ENCODE measurements at regions not wholly inside any gene's neighbourhood (a gene's known extent, or its start where the extent isn't known, plus 50 kb on each side); places are given as distances from the start of the nearest gene placed in this dataset.

DNA sequence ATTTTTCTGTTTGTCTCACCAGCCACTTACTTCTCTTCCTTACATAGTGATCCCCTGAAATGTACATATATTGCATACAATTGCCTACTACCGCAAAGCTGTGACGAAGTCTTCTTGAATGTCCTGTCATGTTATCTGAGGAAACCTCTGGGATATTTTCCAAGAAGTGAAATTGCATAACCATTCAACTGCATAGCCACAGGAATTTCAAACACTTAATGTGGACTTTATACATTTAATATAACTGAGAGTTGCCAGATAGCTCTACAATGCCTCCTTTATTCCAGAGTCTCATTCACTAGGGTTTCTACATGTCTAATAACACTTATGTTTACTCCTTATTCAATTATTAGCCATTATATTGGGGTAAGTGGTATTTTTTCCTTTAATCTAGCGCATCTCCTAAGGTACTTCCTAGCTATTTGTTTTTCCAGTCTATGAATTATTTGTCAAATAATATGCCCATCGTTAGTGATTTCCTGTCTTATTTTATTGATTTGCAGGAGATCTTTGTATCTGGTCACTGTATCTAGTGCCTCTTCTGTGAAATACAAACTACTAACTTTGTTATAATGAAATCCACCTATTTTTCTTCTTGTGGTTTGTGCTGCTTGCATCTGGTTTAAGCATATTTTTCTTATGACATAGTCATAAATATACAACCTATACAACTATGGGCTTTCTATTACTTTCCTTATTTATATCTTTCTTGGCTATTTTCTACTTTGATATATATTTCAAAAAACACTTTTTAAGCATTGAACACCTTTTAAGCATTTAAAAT lies 69.2 kb upstream of the GRID2 start:
- H3K36me3 ChIP-seq, result no peaks in the 10 kb centered on the region
- peak; percentile 44 for ATAC-seq
- H3K27ac ChIP-seq, result no peak overlapping the region
- no peaks in the 10 kb centered on the region for H3K27me3 ChIP-seq
- H3K4me1 ChIP-seq, result no peaks in the 10 kb centered on the region
- no peaks in the 10 kb centered on the region for H3K9me3 ChIP-seq
- intact Hi-C loops (cut with DNase I), result no loop called here
- H3K4me3 ChIP-seq, result no peak overlapping the region
- DNase-seq, result no peak
- TF ChIP-seq, protein P1, sequence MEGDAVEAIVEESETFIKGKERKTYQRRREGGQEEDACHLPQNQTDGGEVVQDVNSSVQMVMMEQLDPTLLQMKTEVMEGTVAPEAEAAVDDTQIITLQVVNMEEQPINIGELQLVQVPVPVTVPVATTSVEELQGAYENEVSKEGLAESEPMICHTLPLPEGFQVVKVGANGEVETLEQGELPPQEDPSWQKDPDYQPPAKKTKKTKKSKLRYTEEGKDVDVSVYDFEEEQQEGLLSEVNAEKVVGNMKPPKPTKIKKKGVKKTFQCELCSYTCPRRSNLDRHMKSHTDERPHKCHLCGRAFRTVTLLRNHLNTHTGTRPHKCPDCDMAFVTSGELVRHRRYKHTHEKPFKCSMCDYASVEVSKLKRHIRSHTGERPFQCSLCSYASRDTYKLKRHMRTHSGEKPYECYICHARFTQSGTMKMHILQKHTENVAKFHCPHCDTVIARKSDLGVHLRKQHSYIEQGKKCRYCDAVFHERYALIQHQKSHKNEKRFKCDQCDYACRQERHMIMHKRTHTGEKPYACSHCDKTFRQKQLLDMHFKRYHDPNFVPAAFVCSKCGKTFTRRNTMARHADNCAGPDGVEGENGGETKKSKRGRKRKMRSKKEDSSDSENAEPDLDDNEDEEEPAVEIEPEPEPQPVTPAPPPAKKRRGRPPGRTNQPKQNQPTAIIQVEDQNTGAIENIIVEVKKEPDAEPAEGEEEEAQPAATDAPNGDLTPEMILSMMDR (IDR thresholded peaks at IDR 0.05), result no peak

DNA sequence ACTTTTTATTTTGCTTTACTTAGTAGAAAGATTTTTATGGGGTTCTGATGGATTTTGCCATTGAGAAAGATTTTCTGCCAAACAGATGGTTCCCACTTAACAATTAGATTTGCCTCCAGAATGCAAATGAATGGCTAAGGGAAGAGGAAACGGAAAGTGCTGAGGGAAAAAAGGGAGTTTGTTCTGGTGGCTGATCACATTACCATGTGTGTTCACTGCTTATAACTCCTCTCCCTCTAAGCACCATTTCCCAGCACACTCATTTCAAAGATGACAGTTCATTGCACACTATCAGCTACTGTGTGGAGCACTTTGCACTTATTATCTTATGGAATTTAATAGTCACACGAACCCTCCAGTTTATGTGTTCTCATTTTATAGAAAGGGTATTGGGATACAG lies 68.0 kb upstream of the GRID2 start:
- H3K36me3 ChIP-seq, result no peaks in the 10 kb centered on the region
- TF ChIP-seq, protein P1 (IDR thresholded peaks at IDR 0.05), result no peak
- no peak for ATAC-seq
- H3K9me3 ChIP-seq, result no peaks in the 10 kb centered on the region
- no peak for DNase-seq
- H3K27me3 ChIP-seq, result no peaks in the 10 kb centered on the region
- H3K4me1 ChIP-seq, result no peaks in the 10 kb centered on the region
- H3K4me3 ChIP-seq, result no peak overlapping the region
- intact Hi-C loops (cut with DNase I), result no loop called here
- H3K27ac ChIP-seq, result no peak overlapping the region

DNA sequence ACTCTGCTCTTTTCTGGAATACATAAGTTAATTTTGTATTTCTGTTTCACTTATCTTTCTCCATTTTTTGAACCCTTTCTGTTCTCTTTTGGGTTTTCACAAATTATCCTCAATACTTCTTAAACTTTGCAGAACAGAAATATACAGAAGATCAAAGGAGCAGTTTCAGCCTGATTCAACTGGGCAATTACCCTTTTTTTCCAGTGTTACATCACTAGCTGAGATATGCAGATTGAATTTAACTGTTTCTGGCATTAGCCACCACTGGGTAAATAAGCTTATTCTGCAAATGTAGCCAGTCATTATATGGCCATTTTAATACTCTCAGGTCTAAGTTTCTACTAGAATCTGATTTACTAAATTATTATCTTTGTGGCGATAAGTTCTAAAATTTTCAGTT lies 66.9 kb upstream of the GRID2 start:
- H3K27ac ChIP-seq, result no peak overlapping the region
- no peaks in the 10 kb centered on the region for H3K9me3 ChIP-seq
- intact Hi-C loops (cut with DNase I), result no loop called here
- H3K4me3 ChIP-seq, result no peak overlapping the region
- TF ChIP-seq, protein P1 (IDR thresholded peaks at IDR 0.05), result no peak
- no peak for ATAC-seq
- H3K4me1 ChIP-seq, result no peaks in the 10 kb centered on the region
- no peaks in the 10 kb centered on the region for H3K36me3 ChIP-seq
- H3K27me3 ChIP-seq, result no peaks in the 10 kb centered on the region
- DNase-seq, result no peak

DNA sequence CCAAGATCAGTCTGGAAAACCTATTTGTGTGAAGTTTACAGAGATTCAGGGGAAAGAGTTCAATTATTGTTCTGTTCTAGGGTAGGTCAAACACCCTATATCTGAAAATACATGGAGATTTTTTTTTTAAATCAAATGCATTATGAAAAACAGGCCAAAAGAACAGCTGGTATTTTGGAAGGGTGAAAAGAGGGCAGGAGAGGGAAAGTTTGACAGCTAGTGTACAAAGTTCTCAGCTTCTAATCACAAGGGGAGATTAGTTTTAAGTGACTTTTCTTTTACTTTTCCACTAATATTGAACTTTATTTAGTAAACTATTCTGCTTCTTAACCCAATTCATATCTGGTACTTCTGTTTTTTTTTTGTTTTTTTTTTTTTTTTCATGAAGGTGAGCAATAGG lies 66.2 kb upstream of the GRID2 start:
- intact Hi-C loops (cut with DNase I), result no loop called here
- H3K36me3 ChIP-seq, result no peaks in the 10 kb centered on the region
- no peaks in the 10 kb centered on the region for H3K4me1 ChIP-seq
- TF ChIP-seq, protein P1 (IDR thresholded peaks at IDR 0.05), result no peak
- DNase-seq, result no peak
- ATAC-seq, result no peak
- H3K9me3 ChIP-seq, result no peaks in the 10 kb centered on the region
- no peak overlapping the region for H3K27ac ChIP-seq
- H3K27me3 ChIP-seq, result no peaks in the 10 kb centered on the region
- no peak overlapping the region for H3K4me3 ChIP-seq

DNA sequence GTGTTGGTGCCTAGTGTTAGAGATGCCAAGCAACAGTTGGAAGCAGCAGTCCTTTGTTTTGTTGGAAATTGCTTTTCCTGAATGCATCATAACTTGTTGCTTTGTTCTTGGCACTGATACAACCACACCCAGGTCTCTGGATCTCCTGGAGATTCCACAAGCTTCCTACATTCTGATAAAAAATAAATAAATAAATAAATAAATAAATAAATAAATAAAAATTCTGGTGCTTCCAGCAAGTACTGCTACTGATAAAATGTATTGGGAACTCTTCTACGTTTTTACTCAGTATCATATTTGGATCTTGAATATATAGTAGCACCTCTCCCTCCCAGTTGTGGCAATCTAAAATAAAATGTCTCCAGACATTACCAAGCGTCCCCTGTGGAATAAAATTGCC lies 62.7 kb upstream of the GRID2 start:
- H3K4me3 ChIP-seq, result no peak overlapping the region
- DNase-seq, result no peak
- no peak for ATAC-seq
- no peaks in the 10 kb centered on the region for H3K27me3 ChIP-seq
- TF ChIP-seq, protein P1 (IDR thresholded peaks at IDR 0.05), result no peak
- H3K36me3 ChIP-seq, result no peaks in the 10 kb centered on the region
- H3K9me3 ChIP-seq, result no peaks in the 10 kb centered on the region
- no peaks in the 10 kb centered on the region for H3K4me1 ChIP-seq
- intact Hi-C loops (cut with DNase I), result no loop called here
- no peak overlapping the region for H3K27ac ChIP-seq

DNA sequence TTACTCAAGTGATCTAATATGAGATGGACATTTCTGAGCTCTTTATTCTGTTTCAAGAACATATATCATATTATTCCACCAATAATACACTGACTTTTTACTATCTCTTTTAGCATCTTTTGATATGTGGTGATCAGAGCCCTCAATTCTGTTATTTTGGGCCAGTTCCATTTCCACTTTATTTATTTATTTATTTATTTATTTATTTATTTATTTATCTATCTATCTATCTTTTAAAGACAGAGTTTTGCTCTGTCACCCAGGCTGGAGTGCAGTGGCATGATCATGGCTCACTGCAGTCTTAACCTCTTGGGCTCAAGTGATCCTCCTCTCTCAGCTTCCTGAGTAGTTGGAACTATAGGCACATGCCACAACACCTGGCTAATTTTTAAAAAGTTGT lies 57.4 kb upstream of the GRID2 start:
- TF ChIP-seq, protein P1 (IDR thresholded peaks at IDR 0.05), result no peak
- intact Hi-C loops (cut with DNase I), result no loop called here
- Histone ChIP-seq H3K4me1 (no peaks in the 10 kb centered on the region), H3K4me3 (no peak overlapping the region), H3K36me3 (no peaks in the 10 kb centered on the region), H3K9me3 (no peaks in the 10 kb centered on the region), H3K27ac (no peak overlapping the region), H3K27me3 (no peaks in the 10 kb centered on the region)
- DNase-seq (no peak), ATAC-seq (no peak)
